Activated CD4-positive, alpha-beta T cell treated with anti-CD3 and anti-CD28 coated beads for 1 hour (primary cell): ENCODE measurements at regions not wholly inside any gene's neighbourhood (a gene's known extent, or its start where the extent isn't known, plus 50 kb on each side); places are given as distances from the start of the nearest gene placed in this dataset.
"Not testable (repeated sequence)": the region's sequence is repeated elsewhere in the genome, so short reads cannot be mapped to it uniquely, and the experiment has no call there.

Experiments used
- DNase-seq: peaks from one replicate; pipeline ENCODE4 v3.0.0-alpha.2; 2020

DNA sequence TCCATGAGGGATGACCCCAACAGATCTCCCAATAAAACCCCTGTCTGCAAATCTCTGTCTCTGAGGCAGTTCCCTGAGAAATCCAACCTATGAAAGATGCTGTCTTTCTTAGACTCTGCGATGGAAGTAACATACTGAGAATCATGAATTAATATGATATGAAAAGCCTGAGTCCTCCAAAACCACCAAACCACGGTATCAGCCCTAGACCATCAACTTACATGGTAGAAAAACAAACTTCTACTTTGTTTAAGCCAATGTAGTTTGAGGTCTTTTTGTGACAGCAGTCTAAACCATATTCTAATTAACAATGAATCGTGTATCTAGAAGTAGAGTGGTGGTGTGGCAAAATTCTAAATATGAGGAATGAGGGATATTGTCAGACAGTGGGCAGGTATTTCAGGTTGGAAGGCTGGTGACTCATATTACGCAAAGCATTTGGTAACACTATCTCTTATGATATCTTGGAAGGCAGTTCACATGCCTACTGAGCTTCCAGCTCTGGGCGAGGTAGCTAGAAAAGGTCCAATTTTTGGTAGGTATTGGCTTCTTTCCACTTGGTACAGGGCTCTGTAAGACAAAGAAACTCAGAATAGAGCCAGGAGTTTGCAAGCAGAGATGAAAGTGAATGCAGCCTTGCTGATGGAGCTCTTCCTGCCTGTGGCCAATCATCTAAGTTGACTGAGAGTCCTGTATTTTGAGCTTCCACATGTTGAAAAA, 215.8 kb downstream of the ZFP36L2 start:
- DNase-seq: no peak

DNA sequence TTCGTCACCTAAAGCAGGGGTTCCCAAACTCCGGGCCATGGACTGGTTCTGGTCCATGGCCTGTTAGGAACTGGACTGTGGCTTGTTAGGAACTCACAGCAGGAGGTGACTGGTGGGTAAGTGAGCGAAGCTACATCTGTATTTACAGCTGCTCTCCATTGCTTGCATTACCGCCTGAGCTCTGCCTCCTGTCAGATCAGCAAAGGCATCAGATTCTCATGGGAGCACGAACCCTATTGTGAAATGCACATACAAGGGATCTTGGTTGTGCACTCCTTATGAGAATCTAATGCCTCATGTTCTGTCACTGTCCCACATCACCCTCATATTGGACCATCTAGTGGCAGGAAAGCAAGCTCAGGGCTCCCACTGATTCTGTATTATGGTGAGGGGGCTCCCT, 217.0 kb downstream of the ZFP36L2 start:
- no peak for DNase-seq

DNA sequence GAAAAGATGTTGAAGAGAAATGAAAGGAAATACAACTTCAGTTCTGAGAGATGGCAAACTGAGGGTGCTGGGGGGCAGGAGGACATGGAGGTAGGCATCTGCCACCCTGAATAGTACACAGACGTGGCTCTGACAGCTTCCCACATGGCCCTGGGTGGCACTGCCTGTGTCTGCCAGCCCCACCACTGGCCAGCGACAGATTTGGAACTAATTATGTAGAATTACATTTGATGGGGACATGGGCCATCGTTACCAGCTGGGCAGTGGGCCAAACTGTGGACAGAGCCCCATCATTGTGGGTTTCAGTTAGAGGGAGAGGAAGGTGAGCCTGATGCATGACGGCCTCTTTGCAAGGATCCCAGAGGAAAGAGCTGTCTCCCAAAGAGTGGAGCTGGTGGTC, 216.0 kb upstream of the HAAO start:
- DNase-seq: no peak

DNA sequence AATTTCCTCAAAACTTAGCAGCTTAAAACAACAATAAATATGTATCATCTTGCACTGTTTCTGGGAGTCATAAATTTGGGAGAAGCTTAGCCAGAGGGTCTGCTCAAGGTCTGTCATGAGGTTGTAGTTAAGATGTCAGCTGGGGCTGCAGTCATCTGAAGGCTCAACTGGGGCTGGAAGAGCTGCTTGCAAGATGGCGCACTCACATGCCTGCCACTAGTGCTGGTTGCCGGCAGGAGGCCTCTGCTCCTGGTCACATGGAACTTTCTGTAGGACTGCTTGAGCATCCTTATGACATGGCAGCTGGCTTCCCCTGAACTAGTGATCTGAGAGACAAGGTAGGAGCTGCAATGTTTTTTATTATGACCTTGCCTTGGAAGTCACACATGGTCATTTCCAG, 215.5 kb upstream of the HAAO start:
- DNase-seq: no peak

DNA sequence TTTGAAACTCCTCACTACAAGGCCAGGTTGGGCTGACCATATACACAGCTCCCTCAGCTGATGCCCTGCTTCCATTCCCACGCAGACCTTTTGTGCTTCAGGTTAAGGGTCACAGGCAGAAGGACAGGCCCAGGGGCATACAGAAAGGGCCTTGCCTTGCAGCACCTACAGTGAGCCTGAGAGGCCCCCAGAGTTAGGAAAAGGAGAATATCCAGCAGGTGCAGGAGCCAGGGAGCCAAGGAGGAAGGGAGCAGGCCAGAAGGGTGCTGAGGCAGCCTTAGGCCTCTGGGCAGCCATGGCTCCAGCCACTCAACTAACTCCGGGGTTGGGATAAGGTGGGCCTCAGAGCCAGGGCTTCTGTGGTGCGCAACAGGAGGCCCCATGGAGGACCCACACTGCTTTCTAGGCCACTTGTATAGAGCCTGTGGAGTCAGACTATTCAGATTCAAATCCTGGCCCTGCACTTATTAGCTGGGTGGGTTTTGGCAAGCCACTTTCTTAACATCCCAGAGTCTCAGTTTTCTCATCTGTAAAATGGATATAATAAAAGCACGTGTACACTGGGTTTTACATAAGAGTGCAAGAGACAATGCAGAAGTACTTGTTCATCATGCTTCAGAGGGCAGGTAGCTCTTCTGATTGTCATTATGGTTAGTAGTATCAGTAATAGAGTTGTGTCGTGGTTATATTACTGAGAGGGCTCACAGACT, 214.6 kb upstream of the HAAO start:
- DNase-seq: no peak

DNA sequence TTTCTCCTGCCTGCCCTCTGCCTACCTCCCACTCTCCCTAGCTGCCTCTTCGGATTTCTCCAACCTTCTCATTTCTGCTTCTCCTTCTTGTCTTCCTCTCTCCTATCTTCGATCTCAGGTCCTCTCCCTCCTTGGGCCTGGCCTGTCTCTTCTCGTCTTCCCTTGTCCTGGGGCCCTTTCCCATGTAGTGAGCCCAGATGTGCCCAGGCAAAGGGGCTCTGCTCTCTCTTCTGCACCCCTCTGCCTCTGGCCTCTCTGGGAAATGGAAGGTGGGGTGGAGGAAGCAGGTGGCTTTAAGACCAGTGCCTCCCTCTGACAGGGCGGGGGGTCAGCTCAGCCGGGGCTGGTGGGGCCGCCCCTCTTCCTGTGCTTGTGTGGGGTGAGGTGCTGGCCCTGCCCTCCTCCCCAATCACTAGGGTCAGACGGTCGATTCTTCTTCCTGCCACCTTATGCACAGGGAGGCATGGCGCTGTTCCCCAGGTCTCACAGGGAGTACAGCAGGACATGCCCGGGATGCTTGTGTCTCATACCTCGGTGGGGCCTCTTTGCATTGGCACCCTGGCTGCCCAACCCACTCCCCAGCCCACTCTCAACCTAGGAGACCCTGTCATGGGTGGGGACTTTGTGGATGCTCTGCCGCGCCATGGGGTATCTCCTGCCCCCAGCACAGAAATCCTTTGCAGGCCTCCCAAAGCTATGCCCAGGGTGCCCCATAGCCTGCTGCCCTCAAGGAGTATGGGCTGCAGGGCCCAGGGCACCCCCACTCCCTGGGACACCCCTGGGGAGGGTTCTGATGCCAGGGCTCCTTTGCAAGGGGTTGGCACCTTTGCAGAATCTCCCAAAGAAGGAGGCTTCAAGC, 213.8 kb upstream of the HAAO start:
- DNase-seq: no peak

DNA sequence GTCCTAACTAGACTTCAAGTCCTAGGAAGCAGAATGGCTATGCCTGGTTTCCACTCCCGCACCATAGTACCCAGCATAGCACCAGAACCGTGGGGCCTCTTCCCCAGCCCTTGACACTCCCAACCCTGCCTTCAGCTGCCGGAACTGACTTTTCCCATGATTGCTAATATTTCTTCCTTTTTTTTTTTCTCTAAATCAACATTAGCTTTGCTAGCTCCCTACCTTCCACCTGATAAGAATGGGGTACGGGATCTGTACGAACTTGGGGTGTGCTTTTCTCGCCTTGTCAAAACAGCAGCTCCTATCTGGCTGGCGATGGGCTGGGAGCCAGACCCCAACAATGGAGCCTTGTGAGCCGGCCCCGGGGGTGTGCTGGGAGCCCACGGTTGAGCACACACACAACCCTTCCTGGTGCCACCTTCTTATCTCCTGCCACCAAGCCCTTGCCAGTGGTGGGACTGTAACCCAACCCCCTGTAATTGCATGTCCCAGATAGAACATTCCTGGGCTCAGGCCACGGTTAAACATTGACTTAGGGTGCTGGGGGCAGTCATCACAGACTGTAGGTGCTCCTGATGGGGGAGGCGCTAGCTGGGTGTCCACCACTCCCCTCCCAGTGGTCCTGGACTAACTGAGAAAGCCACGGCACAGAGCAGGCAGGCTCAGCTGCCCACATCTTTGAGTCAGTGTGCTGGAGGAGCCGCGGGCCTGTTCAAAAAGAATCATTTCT, 213.0 kb upstream of the HAAO start:
- DNase-seq: no peak

DNA sequence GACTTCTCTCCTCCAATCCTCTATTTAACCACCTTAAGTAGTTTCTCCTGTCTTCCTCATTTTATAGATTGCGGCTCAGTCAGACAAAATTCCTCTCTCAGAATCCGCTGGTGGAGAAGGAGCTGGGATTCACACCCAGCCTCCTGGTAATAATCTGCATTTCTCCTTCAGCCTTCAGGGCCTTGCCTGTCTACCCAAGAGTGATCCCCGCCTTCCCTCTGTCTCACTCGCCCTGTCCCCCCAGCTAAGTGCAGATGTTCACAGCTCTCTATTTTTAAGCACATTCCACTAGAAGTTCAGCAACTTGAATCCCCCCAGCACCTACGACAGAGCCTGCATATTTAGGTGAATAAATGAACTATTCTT, 212.5 kb upstream of the HAAO start:
- DNase-seq: no peak

DNA sequence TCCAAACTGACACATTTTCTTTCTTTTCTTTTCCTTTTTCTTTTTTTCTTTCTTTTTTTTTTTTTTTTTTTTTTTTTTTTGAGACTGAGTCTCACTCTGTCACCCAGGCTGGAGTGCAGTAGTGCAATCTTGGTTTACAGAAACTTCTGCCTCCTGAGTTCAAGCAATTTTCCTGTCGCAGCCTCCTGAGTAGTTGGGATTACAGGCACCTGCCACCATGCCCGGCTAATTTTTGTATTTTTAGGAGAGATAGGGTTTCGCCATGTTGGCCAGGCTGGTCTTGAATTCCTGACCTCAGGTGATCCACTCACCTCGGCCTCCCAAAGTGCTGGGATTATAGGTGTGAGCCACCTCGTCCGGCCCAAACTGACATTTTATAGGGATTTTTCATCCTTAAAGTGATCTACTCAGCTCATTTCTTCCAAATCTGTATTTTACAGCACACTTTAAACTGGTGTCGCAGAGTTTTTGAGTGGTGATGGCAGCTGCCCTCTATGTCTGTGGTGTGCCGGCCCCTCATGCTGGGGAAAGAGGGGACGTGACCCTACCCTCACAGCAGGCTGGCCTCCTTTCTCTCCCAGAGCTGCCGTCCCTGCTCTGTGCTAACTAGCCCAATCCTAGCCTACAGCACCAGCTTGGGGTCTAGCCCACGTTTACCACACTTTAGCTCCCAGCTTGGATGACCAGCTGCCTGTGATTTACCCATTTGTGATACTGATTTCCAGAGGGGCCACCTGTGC, 211.9 kb upstream of the HAAO start:
- DNase-seq: not testable (repeated sequence)

DNA sequence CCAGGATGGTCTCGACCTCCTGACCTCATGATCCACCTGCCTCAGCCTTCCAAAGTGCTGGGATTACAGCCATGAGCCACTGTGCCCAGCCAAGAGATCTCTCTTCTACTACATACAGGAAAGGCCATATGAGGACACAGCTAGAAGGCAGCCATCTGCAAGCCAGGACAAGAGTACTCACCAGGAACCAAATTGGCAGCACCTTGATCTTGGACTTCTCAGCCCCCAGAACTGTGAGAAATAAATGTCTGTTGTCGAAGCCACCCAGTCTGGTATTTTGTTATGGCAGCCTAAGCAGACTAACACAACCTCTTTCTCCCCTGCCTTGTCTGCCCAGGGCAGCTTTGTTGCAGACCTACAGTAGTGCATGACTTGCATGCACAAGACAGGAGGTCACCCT, 211.3 kb upstream of the HAAO start:
- no peak for DNase-seq

DNA sequence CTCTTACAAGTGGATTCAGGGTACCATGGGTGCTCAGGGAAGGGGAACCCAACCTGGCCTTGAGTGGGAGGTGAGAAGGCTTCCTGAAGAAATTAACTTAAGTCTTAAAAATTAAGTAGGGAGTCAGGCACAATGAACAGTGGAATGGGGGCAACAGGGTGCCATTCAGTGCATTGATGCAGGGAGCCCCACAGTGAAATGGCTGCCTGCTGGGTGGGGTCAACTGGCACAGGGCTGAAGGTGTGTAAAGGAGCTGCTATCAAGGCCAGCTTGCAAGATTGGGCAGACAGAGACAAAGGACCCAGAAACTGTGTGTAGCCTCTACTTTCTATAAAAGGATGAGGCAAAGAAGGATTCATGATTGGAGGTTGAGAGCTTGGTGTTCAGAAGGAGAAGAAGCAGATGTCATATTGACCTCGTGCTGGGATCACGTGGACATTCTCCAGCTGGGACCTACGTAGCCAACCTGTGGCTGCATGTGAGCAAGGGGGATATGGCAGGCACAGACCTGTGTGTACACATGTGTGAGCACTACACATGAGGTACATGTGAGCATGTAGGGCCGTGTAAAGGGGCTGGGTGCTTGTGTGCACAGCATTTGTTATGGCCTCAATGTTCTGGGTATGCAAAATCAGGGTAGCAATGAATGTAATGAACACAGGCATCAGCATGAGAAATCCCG, 209.5 kb upstream of the HAAO start:
- no peak for DNase-seq

DNA sequence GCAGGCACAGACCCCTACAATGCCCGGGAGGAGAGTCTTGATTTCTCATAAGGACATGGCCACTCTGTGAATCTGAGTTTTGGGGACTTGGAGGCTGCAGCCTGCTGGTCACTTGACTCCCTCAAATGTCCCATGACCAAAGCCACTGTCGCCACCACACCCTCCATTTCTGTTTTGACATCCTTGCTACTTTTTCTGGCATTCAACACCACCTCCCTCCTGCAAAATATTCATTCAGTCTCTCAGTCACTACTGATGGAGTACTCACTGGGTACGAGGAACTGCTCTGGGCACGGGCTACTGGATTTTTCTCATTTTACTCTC, 208.6 kb upstream of the HAAO start:
- DNase-seq: no peak

DNA sequence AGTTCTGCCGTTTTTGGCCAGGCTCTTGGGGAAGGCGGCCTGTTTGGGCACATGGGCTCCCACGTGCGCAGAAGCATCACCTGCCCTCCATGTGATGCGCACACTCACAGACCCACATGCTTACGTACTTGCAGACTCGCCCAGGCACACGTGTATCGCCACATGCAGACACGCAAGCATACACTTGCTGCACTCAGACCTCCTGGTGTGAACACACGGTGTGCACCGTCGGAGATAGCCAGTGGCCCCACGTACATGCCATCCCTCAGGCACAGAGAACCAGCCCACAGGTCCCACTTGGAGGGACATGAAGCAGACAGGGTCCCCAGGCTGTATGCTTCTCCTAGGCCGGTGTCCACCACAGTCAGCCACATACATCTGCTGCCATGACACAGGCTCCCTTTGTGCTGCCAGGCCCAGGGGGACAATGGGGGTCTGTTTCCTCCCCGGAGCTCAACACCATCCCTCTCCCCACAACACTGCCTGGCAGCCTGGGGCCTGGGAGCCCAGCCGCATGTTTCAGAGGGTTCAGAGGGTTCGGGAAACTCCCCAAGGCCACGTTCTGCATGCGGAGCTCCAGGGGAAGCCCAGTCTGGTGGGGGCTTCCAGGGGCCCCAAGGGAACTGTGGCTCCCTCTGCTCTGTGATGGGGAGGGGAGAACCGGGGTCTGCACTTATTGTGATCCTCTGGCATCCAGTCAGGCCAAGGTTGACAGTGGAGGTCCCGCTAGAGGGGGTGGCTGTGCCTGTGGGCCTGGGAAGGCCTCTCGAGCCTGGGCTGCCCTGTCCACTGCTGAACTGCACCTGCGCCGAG, 208.1 kb upstream of the HAAO start:
- DNase-seq: no peak

DNA sequence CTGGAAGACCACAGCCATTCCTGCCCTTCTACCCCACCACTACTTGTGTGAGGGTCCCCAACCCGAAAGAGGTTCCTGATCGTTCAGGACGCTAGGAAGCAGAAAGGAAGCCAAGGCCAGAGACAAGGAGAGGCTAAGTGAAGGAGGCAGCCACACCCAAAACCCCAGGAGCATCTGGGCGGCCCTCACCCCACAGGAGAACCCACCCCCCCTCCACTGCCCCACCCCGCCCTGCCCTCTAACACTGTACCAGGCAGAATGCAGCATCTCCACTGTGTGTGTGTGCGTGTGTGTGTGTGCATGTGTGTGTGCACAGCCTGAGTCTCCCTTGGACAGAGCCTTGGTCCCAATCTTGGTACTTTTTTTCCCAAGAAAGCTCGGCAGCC, 207.5 kb upstream of the HAAO start:
- DNase-seq: no peak

DNA sequence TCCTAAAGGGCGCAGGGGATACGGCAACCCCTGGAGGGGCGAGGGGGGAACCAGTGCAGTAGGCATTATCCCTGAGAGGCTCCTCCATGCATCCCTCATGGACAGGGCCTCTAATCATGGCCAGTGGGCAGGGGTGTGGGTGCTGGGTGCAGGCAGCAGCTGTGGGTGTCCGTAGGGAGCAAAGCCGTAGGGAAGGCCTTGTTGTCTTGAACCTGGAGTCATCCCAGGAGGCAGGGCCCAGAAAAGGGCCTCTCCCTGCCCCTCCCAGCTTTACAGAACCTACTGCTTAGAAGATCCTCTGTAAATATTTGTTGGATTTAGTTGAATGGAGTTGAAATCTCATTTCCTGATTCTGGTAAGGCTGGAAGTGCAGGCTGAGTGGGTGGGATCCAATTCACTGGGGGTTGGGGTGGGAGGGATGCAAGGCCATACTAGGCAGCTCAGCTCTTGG, 207.0 kb upstream of the HAAO start:
- DNase-seq: no peak

DNA sequence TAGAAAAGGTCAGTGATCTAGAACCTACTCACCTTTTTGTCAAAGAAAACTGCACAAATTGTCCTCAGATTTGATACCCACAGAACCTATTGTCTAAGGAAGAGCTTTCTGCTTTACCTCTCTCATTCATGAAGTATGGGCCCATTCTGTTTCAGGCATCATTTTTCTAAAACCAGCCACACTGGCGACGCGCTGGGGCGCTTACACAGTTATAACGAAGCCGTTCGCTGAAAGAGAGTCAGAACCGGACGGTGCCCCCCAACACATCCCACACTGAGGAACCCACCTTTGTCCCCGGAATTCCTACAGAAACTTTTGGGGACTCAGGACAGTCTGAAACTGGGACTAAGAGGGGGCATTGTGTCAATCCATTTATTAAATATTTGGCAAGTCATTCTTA, 206.3 kb upstream of the HAAO start:
- no peak for DNase-seq

DNA sequence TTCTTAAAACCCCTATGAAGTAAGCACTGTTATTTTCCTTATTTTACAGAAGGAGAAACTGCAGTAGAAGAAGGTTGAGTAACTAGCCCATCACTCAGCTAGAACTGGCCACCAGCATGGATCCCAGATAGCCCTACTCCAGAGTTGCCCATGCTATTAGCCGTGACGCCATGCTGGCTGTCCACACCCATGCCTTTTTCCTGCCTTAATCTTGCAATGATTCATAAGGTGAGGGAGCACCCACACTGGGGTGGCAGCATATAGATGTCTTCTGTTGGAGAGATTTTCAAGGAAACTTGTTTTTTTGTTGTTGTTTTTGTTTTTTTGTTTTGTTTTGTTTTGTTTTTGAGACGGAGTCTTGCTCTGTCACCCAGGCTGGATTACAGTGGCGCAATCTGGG, 204.1 kb upstream of the HAAO start:
- no peak for DNase-seq

DNA sequence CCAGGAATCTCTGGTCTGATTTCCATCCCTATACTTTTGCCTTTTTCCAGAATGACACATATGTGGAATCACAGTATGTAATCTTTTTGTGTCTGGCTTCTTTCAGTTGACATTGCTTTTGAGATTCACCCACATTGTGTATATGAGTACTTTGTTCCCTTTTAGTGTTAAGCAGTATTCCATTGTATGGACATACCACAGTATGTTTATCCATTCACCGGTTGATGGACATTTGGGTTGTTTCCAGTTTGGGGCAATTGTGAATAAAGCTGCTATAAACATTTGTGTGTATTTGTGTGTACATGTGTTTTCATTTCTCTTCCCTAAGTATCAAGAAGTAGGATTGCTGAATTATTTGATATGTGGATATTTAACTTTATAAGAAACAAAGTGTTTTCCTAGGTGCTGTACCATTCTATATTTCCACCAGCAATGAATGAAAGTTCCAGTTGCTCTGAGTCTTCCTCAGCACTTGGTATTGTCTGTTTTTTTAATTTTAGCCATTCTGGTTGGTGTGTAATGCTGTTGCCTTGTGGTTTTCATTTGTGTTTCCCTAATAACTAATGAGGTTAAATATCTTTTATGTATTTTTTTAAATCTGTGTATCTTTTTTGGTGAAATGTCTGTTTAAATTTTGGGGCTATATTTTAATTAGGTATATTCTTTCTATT, 203.5 kb upstream of the HAAO start:
- no peak for DNase-seq

DNA sequence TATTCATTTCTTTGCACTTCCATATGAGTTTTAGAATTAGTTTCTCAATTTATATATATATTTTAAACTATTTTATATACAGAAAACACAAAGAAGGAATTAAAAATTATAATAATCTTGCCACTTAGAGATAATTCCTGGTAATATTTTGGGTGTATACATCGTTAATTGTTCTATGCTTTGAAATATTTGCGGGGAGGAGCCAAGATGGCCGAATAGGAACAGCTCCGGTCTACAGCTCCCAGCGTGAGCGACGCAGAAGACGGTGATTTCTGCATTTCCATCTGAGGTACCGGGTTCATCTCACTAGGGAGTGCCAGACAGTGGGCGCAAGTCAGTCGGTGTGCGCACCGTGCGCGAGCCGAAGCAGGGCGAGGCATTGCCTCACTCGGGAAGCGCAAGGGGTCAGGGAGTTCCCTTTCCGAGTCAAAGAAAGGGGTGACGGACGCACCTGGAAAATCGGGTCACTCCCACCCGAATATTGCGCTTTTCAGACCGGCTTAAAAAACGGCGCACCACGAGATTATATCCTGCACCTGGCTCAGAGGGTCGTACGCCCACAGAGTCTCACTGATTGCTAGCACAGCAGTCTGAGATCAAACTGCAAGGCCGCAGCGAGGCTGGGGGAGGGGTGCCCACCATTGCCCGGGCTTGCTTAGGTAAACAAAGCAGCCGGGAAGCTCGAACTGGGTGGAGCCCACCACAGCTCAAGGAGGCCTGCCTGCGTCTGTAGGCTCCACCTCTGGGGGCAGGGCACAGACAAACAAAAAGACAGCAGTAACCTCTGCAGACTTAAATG, 197.1 kb upstream of the HAAO start:
- not testable (repeated sequence) for DNase-seq

DNA sequence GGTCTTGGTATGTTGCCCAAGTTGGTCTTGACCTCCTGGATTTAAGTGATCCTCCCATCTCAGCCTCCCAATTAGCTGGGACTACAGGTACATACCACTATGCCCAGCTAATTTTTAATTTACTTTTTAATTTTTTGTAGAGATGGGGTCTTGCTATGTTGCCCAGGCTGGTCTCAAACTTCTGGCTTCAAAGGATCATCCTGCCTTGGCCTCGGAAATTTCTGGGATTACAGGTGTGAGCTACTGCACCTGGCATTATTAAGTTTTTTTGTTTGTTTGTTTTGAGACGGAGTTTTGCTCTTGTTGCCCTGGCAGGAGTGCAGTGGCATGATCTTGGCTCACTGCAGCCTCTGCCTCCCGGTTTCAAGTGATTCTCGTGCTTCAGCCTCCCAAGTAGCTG, 195.7 kb upstream of the HAAO start:
- not testable (repeated sequence) for DNase-seq
